M059J (cell line): ENCODE measurements at regions not wholly inside any gene's neighbourhood (a gene's known extent, or its start where the extent isn't known, plus 50 kb on each side); places are given as distances from the start of the nearest gene placed in this dataset.
"Not testable (repeated sequence)": the region's sequence is repeated elsewhere in the genome, so short reads cannot be mapped to it uniquely, and the experiment has no call there.

ENCODE experiments used
- DNase-seq: peaks from one replicate; pipeline ENCODE4 v3.0.0-alpha.2; 2012; ENCODE audit warnings: low read depth

- DNase-seq: not testable (repeated sequence)
These were observed 1834.2 kb downstream of the FOXD4L5 start for GRCh38 chr9:63450836-63451235.

GRCh38 chr9:63425123-63425522 lies 1859.9 kb downstream of the FOXD4L5 start:
- DNase-seq: not testable (repeated sequence)

- not testable (repeated sequence) for DNase-seq
These were observed 1894.1 kb downstream of the FOXD4L5 start for GRCh38 chr9:63390897-63391296.

- DNase-seq: not testable (repeated sequence)
These were observed 1899.5 kb downstream of the FOXD4L5 start for GRCh38 chr9:63385479-63385878.

GRCh38 chr9:63379864-63380263 lies 1905.1 kb downstream of the FOXD4L5 start:
- DNase-seq: not testable (repeated sequence)

- not testable (repeated sequence) for DNase-seq
These were observed 1930.8 kb downstream of the FOXD4L5 start for GRCh38 chr9:63354219-63354618.

GRCh38 chr9:63347347-63347746 lies 1937.7 kb downstream of the FOXD4L5 start:
- DNase-seq: not testable (repeated sequence)

- DNase-seq: peak; percentile 89
These were observed 1938.5 kb downstream of the FOXD4L5 start for GRCh38 chr9:63346310-63347048.

- DNase-seq: not testable (repeated sequence)
These were observed 1940.6 kb downstream of the FOXD4L5 start for GRCh38 chr9:63344408-63344807.

- peak; percentile 71 for DNase-seq
These were observed 1942.5 kb downstream of the FOXD4L5 start for GRCh38 chr9:63342528-63342927.

GRCh38 chr9:63337899-63338604 lies 1947.0 kb downstream of the FOXD4L5 start:
- DNase-seq: peak; percentile 87

- not testable (repeated sequence) for DNase-seq
These were observed 1949.7 kb downstream of the FOXD4L5 start for GRCh38 chr9:63335286-63335685.

- not testable (repeated sequence) for DNase-seq
These were observed 1950.8 kb downstream of the FOXD4L5 start for GRCh38 chr9:63334187-63334586.

- not testable (repeated sequence) for DNase-seq
These were observed 1951.9 kb downstream of the FOXD4L5 start for GRCh38 chr9:63333083-63333482.

- not testable (repeated sequence) for DNase-seq
These were observed 1956.7 kb downstream of the FOXD4L5 start for GRCh38 chr9:63328313-63328712.

- not testable (repeated sequence) for DNase-seq
These were observed 1957.8 kb downstream of the FOXD4L5 start for GRCh38 chr9:63327211-63327610.

GRCh38 chr9:63326665-63327064 lies 1958.3 kb downstream of the FOXD4L5 start:
- not testable (repeated sequence) for DNase-seq

GRCh38 chr9:63325696-63326095 lies 1959.3 kb downstream of the FOXD4L5 start:
- not testable (repeated sequence) for DNase-seq

- not testable (repeated sequence) for DNase-seq
These were observed 1966.9 kb downstream of the FOXD4L5 start for GRCh38 chr9:63318093-63318492.

- not testable (repeated sequence) for DNase-seq
These were observed 1969.6 kb downstream of the FOXD4L5 start for GRCh38 chr9:63315387-63315786.

- not testable (repeated sequence) for DNase-seq
These were observed 1988.2 kb downstream of the FOXD4L5 start for GRCh38 chr9:63296848-63297247.

GRCh38 chr9:63296366-63296765 lies 1988.6 kb downstream of the FOXD4L5 start:
- not testable (repeated sequence) for DNase-seq

GRCh38 chr9:63289971-63290370 lies 1995.0 kb downstream of the FOXD4L5 start:
- DNase-seq: peak; percentile 7
